Cardiac fibroblast (primary cell): ENCODE measurements at regions not wholly inside any gene's neighbourhood (a gene's known extent, or its start where the extent isn't known, plus 50 kb on each side); places are given as distances from the start of the nearest gene placed in this dataset.

ENCODE experiments used
- DNase-seq, 2 donors: peaks; one replicate each; pipeline versions ENCODE4 v3.0.0 to v3.0.0-alpha.2; 2010; ENCODE audit warnings: low read depth in 2 of 2
- H3K4me3 ChIP-seq, 2 donors: replicated peaks in 1 of 2; 1 replicate in 1 of 2; 2 replicates in 1 of 2; pipeline ENCODE4 v1.5.1; 2011; ENCODE audit warnings: low read depth in 2 of 2, low read length in 2 of 2, mild to moderate bottlenecking in 2 of 2, moderate library complexity in 1 of 2
- TF ChIP-seq, protein P1 (sequence below): IDR thresholded peaks from one replicate; pipeline ENCODE4 v1.5.1; 2011; ENCODE audit warnings: low read depth, mild to moderate bottlenecking, low read length, inconsistent platforms

GRCh38 chr1:245085508-245086095, 69.2 kb upstream of the KIF26B start:
- no peak overlapping the region for H3K4me3 ChIP-seq
- DNase-seq, result peak; percentile 89 to 94
- TF ChIP-seq, protein P1, sequence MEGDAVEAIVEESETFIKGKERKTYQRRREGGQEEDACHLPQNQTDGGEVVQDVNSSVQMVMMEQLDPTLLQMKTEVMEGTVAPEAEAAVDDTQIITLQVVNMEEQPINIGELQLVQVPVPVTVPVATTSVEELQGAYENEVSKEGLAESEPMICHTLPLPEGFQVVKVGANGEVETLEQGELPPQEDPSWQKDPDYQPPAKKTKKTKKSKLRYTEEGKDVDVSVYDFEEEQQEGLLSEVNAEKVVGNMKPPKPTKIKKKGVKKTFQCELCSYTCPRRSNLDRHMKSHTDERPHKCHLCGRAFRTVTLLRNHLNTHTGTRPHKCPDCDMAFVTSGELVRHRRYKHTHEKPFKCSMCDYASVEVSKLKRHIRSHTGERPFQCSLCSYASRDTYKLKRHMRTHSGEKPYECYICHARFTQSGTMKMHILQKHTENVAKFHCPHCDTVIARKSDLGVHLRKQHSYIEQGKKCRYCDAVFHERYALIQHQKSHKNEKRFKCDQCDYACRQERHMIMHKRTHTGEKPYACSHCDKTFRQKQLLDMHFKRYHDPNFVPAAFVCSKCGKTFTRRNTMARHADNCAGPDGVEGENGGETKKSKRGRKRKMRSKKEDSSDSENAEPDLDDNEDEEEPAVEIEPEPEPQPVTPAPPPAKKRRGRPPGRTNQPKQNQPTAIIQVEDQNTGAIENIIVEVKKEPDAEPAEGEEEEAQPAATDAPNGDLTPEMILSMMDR, result peak; percentile 34

DNA sequence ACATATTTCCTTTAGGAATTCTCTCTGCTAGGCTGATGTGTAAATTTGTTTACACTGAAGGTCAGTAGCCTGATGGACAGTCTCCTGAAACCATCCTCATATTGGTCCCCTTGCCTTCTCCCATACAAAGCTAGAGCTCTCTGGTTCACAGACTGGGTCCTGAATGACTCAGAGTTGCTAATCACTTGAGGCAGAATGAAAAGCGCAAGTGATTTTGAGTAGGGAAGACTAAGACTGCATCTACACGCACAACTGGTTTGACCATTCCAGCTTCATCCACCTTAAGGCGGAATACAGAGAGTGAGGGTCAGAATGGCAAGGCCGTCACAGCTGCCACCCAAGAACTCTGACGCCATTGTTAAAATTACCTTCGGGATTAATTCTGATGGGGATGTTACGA, 70.2 kb upstream of the KIF26B start:
- TF ChIP-seq, protein P1, result no peak
- H3K4me3 ChIP-seq, result no peak overlapping the region
- DNase-seq, result no peak

DNA sequence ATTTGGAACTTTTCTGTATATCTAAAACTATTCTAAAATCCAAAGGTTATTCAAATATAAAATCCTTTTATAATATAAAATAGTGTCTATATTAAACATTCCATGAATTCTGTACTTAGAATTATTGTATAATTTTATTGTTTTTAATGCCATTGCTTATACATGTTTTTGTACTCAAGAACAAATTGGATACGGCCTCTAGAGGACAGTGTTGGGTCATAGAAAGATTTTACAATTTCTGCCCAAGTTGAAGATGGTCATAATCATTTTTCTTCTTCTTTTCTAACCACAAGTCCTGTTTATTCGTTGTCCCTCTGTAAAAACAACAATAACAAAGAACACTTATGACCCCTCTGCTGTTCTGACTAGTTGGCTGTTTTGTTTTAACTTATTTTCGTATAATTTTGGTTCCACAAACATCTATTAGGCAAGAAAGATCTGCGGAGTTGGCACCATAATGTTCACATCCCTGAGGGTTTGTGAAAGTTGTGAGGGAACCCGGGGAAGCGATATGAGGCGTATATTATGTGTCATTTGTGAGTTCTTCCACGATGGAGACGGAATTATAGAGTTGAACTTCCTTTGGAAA, 75.7 kb upstream of the KIF26B start:
- H3K4me3 ChIP-seq, result no peak overlapping the region
- TF ChIP-seq, protein P1, result peak; percentile 79
- peak; percentile 83 to 86 for DNase-seq

GRCh38 chr1:245074898-245075297, 79.9 kb upstream of the KIF26B start:
- no peak for DNase-seq
- H3K4me3 ChIP-seq, result no peak overlapping the region
- TF ChIP-seq, protein P1, result no peak

GRCh38 chr1:245074232-245074747, 80.5 kb upstream of the KIF26B start:
- DNase-seq, result peak in 1 of 2 donors; percentile 19
- H3K4me3 ChIP-seq, result no peak overlapping the region
- TF ChIP-seq, protein P1, result no peak

DNA sequence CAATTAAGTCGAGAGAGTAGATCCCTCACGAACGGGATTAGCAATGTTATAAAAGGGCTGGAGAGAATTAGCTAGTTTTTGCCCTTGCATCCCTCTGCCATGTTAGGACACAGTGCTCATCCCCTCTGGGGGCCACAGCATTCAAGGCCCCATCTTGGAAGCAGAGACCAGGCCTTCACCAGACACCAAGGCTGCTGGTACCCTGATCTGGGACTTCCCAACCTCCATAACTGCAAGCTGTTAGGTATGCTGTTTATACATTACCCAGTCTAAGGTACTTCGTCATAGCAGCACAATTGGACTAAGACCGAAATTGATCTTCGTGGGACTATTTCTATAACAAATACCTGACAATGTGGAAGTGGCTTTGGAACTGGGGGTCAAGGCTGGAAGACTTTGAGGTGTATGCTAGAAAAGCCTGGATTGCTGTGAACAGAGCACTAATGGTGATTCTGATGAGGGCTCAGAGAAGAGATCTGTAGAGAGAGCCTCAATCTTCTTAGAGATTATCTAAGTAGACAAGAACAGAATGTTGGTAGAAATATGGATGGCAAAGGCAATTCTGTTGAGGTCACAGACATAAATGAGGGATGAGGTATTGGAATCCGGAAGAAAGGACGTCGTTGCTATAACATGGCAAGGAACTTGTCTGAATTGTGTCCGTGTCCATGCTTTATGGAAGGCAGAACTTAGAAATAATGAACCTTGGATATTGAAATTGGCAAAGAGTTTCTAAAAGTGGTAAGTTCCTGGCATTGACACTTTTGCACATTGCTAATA, 83.8 kb upstream of the KIF26B start:
- TF ChIP-seq, protein P1, result no peak
- no peak overlapping the region for H3K4me3 ChIP-seq
- no peak for DNase-seq
